Esophagus muscularis mucosa (tissue), 4 donors: ENCODE measurements at regions not wholly inside any gene's neighbourhood (a gene's known extent, or its start where the extent isn't known, plus 50 kb on each side); places are given as distances from the start of the nearest gene placed in this dataset.

Experiments used
- EP300 ChIP-seq: sonication (generic); formaldehyde crosslinking; IDR thresholded peaks from one replicate; pipeline ENCODE4 v1.6.1; 2017; ENCODE audit warnings: antibody characterized with exemption
- POLR2A ChIP-seq: fragments of 450-650 bp; IDR thresholded peaks from one replicate; pipeline ENCODE4 v1.6.1; 2017; ENCODE audit warnings: antibody characterized with exemption, moderate library complexity, mild to moderate bottlenecking, low read depth
- TF ChIP-seq, protein P1 (sequence below), 3 experiments: fragments of 200-600 bp in 2 of 3; fragments of 450-650 bp in 1 of 3; sonication (generic) in 2 of 3; IDR thresholded peaks; one replicate each; pipeline ENCODE4 v1.5.1; 2017 to 2019; ENCODE audit warnings: antibody characterized with exemption in 3 of 3, mild to moderate bottlenecking in 2 of 3, moderate library complexity in 1 of 3

DNA sequence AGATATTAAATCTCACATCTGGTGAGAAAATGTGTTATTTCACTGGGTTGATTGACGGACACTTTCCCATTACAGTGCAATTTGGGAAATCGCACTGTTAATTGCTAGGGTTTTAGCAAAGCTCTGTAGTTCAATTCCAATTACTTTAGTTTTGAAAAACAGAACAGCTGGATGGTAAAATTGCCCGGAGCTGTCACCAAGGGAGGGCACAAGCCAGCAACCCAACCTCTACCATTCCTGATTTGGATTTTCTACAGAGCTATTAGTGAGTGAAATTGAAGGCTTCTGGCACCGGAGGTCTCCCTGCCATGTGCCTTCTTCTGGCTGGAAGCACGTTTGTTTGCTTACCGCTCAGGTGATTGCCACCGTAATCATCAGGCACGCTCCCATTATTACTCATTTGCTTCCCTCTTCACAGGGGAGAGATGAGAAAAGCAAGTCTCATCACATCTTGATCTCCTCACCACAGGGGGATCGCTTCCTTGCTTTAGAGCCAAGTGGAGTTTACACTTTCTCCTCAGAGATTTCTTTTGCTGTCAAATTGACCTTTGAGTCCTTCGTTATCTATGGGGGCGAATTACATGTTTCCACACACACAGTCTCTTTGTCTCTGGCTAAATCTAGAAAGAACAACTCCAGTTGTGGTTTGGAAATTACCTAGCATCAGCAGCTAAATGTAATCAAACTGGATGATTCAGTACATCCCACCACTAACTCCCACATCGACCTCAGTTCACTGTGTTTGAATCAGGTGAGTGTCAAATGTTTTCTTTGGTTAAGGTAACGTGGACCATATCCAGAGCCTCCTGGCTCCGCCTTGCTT, 421.7 kb upstream of the GOLIM4 start:
- TF ChIP-seq, protein P1, sequence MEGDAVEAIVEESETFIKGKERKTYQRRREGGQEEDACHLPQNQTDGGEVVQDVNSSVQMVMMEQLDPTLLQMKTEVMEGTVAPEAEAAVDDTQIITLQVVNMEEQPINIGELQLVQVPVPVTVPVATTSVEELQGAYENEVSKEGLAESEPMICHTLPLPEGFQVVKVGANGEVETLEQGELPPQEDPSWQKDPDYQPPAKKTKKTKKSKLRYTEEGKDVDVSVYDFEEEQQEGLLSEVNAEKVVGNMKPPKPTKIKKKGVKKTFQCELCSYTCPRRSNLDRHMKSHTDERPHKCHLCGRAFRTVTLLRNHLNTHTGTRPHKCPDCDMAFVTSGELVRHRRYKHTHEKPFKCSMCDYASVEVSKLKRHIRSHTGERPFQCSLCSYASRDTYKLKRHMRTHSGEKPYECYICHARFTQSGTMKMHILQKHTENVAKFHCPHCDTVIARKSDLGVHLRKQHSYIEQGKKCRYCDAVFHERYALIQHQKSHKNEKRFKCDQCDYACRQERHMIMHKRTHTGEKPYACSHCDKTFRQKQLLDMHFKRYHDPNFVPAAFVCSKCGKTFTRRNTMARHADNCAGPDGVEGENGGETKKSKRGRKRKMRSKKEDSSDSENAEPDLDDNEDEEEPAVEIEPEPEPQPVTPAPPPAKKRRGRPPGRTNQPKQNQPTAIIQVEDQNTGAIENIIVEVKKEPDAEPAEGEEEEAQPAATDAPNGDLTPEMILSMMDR (IDR thresholded peaks at IDR 0.05) = no peak
- no peak for TF ChIP-seq EP300
- no peak for TF ChIP-seq POLR2A
